Coronary artery (tissue), 2 donors: ENCODE measurements at regions not wholly inside any gene's neighbourhood (a gene's known extent, or its start where the extent isn't known, plus 50 kb on each side); places are given as distances from the start of the nearest gene placed in this dataset.

Source experiments
- DNase-seq: peaks from one replicate; pipeline ENCODE4 v3.0.0-alpha.2; 2017; ENCODE audit warnings: low spot score
- H3K27ac ChIP-seq, 2 donors: fragments of 200-600 bp; sonication (generic); one replicate each; pipeline ENCODE4 v1.5.1; 2016 to 2019
- H3K4me3 ChIP-seq: fragments of 200-600 bp; sonication (generic); 2 replicates; pipeline ENCODE4 v1.5.1; 2016; ENCODE audit warnings: mild to moderate bottlenecking, moderate library complexity
- CTCF ChIP-seq: fragments of 200-600 bp; sonication (generic); IDR thresholded peaks from one replicate; pipeline ENCODE4 v1.5.1; 2019; ENCODE audit warnings: antibody characterized with exemption

DNA sequence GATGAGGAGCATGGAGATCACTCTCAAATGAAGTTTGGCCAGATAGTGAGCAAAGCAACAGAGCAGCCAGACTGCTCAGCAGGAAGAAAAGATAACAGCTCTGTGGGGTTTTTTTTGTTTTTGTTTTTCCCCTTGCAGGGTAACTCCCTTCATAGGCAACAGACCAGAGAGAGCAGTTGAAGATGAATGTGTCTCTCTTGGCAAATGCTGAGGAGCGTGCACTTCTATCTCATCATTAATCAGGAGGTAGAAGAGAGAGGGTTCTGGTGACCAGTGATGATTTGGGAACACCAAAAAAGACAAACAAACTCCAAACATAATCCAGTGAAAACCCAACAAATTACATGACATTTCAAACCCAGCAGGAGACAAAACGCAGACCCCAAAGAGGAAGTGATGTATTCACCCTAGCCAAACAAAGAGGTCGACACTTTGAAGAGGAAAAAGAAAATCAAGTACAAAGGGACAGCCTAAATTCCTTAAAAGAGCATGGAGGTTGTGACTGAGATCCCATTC, 66.2 kb upstream of the RREB1 start:
- TF ChIP-seq CTCF, result no peak
- Histone ChIP-seq H3K27ac (no peak overlapping the region), H3K4me3 (no peak overlapping the region)
- DNase-seq, result no peak

DNA sequence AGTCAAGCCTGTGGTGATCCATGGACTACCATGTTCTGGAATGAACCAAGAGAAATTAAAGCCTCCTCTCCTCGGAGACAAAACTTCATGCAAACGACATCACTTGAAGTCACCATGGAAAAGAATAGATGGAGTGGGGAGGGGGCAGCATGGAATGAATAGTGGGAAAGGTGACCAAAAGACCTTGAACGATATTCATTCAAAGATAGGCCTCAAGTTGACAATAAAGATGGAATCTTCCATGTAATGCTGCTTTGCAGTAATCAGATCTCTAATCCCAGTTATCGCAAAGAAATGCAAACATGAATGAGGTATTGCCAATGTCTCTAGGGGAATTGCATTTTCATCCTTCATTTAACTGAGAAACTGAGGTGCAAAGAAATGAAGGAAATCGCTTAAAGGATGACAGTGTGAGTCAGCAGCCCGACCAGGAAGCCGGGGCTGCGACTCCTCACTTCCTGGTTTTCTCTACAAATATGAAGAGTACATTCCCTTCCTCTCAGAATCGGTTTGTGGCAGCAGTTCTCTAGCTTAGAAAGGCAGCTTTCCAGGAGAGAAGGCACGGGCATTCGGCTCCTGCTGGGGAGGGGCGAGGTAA, 65.6 kb upstream of the RREB1 start:
- no peak overlapping the region for H3K4me3 ChIP-seq
- DNase-seq, result no peak
- TF ChIP-seq CTCF, result no peak
- H3K27ac ChIP-seq, result no peak overlapping the region

DNA sequence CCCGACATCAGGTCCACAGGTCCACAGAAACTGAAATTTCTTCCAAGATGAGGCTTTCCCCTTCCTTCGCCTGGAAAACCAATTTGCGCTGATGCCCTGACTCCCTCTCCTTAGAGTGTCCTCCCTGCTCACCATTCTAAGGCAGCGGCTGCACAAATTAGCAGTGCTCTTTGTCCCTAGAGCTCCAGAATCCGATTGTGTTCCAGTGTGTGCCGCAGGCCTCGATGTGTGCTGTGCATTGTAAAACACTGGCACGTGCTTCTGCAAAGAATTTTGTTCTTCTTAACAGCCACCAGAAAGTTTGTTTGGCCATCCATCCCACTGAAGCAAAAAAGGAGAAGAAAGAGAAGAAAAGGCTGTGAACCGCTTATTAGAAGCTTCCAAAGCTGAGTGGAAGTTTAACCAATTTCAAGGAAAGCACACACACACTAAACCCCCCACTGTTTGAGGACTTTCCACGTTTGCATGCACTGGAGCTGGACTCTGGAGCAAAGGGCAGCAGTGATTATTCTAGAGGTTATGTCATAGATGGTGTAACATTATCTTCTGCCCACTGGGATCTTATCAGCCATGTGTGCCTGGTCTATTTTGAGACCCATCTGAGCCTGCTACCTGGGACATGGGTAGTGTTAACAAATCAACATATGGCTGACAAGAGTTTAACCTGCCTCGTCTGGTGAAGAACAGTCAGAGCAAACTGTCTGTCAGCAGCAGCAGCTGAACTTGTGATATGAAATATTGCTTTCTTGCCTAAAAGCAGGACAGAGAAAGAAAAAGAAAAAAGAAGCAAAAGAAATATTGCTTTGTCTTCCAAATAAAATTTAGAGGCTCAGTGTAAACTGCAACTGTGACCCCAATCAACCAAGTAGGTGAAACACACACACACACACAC, 64.9 kb upstream of the RREB1 start:
- Histone ChIP-seq H3K27ac (no peak overlapping the region), H3K4me3 (no peak overlapping the region)
- no peak for DNase-seq
- no peak for TF ChIP-seq CTCF

DNA sequence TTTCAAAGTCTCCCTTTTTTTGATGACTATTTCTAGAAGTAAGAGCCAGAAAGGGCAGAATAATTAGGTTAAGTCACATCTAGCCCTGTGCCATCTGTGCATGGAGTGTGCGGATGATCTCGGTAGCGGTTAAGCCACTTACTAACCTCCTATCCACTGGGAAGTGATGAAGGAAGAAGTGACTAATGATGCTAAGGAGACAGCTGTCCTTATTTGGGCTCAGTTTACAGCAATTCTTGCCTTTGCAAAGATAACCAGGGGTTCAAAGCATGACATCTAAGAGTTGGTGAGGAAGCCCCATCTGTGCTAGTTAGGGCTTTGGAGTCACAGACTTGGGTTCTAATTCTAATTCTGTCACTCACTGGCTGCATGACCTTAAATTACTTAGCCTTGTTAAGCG, 62.4 kb upstream of the RREB1 start:
- no peak overlapping the region for H3K27ac ChIP-seq
- no peak overlapping the region for H3K4me3 ChIP-seq
- DNase-seq, result no peak
- no peak for TF ChIP-seq CTCF

DNA sequence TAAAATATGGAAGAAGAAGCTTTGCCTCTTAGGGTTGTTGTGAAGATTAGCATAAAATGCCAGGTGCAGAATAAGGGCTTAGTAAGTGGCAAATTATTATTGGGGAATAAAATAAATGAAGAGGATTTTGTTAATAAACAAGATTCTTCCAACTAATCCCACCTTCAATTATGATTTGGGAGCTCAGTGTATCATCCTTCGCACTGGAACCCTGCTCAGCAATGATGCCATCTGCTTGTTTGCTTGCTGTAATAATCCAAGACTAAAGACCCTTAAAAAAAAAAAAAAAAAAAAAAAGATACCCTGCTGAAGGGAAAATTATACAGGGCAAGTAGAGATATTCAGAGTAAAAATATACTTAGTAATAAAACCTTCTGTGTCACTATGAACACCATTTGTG, 62.0 kb upstream of the RREB1 start:
- no peak for TF ChIP-seq CTCF
- Histone ChIP-seq H3K27ac (no peak overlapping the region), H3K4me3 (no peak overlapping the region)
- DNase-seq, result no peak

DNA sequence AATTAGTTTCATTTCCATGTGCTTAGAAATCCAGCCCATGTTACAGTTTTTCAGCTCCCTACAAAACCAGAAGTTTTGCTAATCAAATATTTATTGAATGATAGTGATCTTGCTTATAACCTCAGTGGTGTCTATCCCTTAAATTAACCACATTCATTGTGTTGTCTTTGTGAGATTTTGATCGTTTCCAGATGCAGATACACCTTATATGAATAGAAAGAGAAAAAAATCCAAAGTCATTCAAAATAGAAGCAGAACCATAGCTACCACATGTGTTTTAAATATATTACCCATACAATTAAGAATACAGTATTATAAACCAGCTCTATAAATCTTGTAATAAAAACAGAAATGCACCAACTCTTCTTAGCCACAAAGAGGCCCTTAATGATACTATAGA, 60.6 kb upstream of the RREB1 start:
- no peak for TF ChIP-seq CTCF
- Histone ChIP-seq H3K27ac (no peak overlapping the region), H3K4me3 (no peak overlapping the region)
- DNase-seq, result no peak

DNA sequence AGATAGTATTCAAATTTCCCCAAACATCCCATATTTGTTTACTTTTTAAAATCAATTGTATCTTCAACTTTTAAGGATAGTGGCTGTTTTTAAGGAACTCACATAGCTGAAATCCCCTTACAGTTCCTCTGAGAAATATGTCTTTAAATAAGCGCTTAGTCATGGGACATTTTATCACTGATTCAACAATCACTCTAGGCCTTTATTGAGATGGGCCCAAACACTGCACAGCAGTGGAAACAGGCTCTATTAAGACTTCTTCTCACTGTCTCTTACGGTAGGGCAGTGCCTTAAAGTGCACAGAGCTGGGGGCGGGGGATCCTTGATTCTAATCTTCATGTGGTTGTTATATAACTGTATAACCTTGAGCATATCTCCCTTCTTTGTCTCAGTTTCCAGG, 59.8 kb upstream of the RREB1 start:
- Histone ChIP-seq H3K4me3 (no peak overlapping the region), H3K27ac (no peak overlapping the region)
- no peak for DNase-seq
- no peak for TF ChIP-seq CTCF
